ENCODE measurements at regions not wholly inside any gene's neighbourhood (a gene's known extent, or its start where the extent isn't known, plus 50 kb on each side); places are given as distances from the start of the nearest gene placed in this dataset.

DNA sequence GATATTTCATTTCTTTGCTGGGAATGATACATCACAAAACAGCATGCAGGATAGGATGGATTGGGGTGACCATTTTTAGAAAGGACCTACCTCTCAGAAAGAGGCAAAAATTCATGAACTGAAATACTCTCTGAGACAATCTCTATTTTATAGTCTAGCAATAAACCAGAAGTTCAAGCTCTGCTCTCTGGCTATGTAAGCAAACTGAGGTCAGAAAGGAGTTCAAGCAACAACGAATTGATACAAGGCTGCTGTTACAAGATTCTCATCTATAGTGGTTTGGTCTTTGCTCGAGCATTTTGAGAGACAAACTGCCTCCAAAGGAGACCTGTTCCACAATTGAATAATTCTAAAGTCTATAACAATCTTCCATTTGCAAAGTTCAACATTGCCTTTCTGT is 84.7 kb upstream of the GOLGA8J start:
- CTCF ChIA-PET: no interaction called here
- no peak for DNase-seq (ENCODE audit: low read depth, low spot score)
- Histone ChIP-seq H3K9me3 (ENCODE audit: control insufficient read depth, insufficient read depth, low read length) (no peaks in the 10 kb centered on the region), H3K4me3 (ENCODE audit: low read depth, low read length) (no peak overlapping the region), H3K27ac (ENCODE audit: low read depth, low read length) (no peak overlapping the region), H3K27me3 (ENCODE audit: control insufficient read depth, insufficient read depth, low read length) (peaks cover 9% of the 10 kb centered on the region)
- POLR2A ChIA-PET: no interaction called here
- TF ChIP-seq, protein P1, sequence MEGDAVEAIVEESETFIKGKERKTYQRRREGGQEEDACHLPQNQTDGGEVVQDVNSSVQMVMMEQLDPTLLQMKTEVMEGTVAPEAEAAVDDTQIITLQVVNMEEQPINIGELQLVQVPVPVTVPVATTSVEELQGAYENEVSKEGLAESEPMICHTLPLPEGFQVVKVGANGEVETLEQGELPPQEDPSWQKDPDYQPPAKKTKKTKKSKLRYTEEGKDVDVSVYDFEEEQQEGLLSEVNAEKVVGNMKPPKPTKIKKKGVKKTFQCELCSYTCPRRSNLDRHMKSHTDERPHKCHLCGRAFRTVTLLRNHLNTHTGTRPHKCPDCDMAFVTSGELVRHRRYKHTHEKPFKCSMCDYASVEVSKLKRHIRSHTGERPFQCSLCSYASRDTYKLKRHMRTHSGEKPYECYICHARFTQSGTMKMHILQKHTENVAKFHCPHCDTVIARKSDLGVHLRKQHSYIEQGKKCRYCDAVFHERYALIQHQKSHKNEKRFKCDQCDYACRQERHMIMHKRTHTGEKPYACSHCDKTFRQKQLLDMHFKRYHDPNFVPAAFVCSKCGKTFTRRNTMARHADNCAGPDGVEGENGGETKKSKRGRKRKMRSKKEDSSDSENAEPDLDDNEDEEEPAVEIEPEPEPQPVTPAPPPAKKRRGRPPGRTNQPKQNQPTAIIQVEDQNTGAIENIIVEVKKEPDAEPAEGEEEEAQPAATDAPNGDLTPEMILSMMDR (IDR thresholded peaks at IDR 0.05; ENCODE audit: low read depth, low read length): no peak

DNA sequence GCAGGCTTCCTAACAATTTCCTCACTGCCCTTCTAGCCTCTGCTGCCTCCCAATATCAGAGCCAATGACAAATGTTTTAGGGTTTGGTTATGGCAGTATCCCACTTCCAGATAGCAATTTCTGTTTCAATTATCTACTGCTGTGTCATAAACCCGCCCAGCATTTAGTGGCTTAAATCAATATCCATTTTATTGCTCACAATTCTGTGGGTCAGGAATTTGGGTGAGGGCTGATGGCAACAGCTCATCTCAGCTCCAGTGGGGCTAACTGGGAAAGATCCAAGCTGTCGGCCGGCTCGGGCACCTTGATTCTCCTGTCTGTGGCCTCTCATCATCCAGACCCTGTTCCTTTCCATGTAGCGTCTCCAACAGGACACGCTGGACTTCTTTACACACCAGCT is 85.3 kb upstream of the GOLGA8J start:
- H3K4me3 ChIP-seq (ENCODE audit: low read depth, low read length): no peak overlapping the region
- CTCF ChIA-PET: no interaction called here
- no peak overlapping the region for H3K27ac ChIP-seq (ENCODE audit: low read depth, low read length)
- POLR2A ChIA-PET: no interaction called here
- DNase-seq (ENCODE audit: low read depth, low spot score): no peak
- H3K9me3 ChIP-seq (ENCODE audit: control insufficient read depth, insufficient read depth, low read length): no peaks in the 10 kb centered on the region
- TF ChIP-seq, protein P1 (IDR thresholded peaks at IDR 0.05; ENCODE audit: low read depth, low read length): no peak
- H3K27me3 ChIP-seq (ENCODE audit: control insufficient read depth, insufficient read depth, low read length): peaks cover 9% of the 10 kb centered on the region

DNA sequence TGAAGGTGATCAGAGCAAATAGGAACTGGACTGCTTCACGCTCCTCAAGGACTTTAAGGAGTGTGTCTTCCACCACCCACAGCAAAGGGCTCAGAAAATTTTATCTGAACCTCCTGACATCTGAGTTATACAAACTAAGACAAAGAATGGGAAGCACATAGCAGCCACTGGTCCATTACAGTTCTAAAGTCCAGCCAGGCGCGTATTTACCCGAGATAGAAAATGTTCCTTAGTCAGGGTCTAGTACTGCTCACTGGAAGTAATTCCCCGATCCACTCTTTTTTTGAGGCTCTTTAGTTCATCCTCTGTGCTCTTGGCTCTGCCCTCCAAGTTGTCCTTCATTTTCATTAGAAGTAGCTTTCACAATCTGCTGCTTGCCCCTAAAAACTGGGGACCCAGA is 88.5 kb upstream of the GOLGA8J start:
- TF ChIP-seq, protein P1 (IDR thresholded peaks at IDR 0.05; ENCODE audit: low read depth, low read length): no peak
- ChIA-PET POLR2A (no interaction called here), CTCF (no interaction called here)
- DNase-seq (ENCODE audit: low read depth, low spot score): no peak
- Histone ChIP-seq H3K9me3 (ENCODE audit: control insufficient read depth, insufficient read depth, low read length) (no peaks in the 10 kb centered on the region), H3K27me3 (ENCODE audit: control insufficient read depth, insufficient read depth, low read length) (peaks cover 9% of the 10 kb centered on the region), H3K27ac (ENCODE audit: low read depth, low read length) (no peak overlapping the region), H3K4me3 (ENCODE audit: low read depth, low read length) (no peak overlapping the region)

DNA sequence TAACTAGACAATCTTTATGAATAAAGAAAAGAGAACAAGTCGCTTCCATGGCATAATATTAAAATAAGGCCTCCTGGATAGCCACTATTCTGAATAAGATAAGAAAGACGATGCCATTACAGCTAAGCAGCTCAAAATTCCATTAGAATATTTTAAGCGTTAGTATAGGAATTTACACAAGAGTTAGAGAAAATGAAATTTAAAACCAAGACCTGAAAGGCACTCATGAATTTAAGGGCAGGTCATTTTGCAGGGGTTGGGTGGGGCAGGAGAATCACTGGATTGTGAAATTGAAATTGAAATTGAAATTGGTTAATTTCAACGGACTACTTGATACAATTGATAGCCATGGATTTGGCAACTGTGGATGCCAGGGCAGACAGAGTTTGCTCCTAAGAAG is 91.8 kb upstream of the GOLGA8J start:
- Histone ChIP-seq H3K4me3 (ENCODE audit: low read depth, low read length) (no peak overlapping the region), H3K27ac (ENCODE audit: low read depth, low read length) (no peak overlapping the region), H3K9me3 (ENCODE audit: control insufficient read depth, insufficient read depth, low read length) (no peaks in the 10 kb centered on the region), H3K27me3 (ENCODE audit: control insufficient read depth, insufficient read depth, low read length) (peaks cover 9% of the 10 kb centered on the region)
- TF ChIP-seq, protein P1 (IDR thresholded peaks at IDR 0.05; ENCODE audit: low read depth, low read length): no peak
- ChIA-PET CTCF (interaction anchor here (2.0 kb wide), 1 partner anchor 65 kb away, joined by 7 read pairs; no protein-coding TSS in a partner anchor), POLR2A (no interaction called here)
- DNase-seq (ENCODE audit: low read depth, low spot score): no peak

DNA sequence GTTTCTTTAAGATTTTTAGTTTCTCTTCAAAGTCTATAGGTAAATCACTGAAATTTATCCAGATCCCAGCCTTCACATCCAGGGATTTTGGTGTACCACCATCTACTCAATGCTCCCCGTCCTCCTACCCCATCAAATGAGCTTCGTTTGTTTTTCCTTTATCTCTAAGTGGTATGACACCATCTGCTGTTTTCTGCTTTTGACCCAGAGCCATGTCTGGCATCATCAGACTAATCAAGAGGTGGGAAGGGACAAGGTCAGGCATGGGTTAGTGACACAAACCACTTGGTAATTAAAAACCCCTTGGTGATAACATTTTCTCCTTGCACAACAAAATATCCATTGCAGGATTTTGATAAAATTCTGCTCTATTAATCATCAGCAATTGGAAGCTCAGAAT is 92.7 kb upstream of the GOLGA8J start:
- Histone ChIP-seq H3K4me3 (ENCODE audit: low read depth, low read length) (no peak overlapping the region), H3K27ac (ENCODE audit: low read depth, low read length) (no peak overlapping the region), H3K9me3 (ENCODE audit: control insufficient read depth, insufficient read depth, low read length) (no peaks in the 10 kb centered on the region), H3K27me3 (ENCODE audit: control insufficient read depth, insufficient read depth, low read length) (peaks cover 9% of the 10 kb centered on the region)
- no peak for DNase-seq (ENCODE audit: low read depth, low spot score)
- ChIA-PET CTCF (interaction anchor here (0.6 to 2.0 kb wide), 2 partner anchors 64 to 216 kb away, joined by 3 to 7 read pairs; no protein-coding TSS in a partner anchor), POLR2A (no interaction called here)
- TF ChIP-seq, protein P1 (IDR thresholded peaks at IDR 0.05; ENCODE audit: low read depth, low read length): no peak

All from AG04450 (cell line).